Progenitor cell of endocrine pancreas (in vitro differentiated cells): ENCODE measurements at regions not wholly inside any gene's neighbourhood (a gene's known extent, or its start where the extent isn't known, plus 50 kb on each side); places are given as distances from the start of the nearest gene placed in this dataset.

Source experiments
- DNase-seq: peaks from one replicate; pipeline ENCODE4 v3.0.0; 2021; ENCODE audit warnings: low spot score; ENCODE audit not compliant: unreplicated experiment
- H3K27ac Mint-ChIP-seq: 2 replicates; pipeline ENCODE4 v1.8.0; 2021; ENCODE audit warnings: mild to moderate bottlenecking, moderate library complexity, mixed read lengths
- H3K27me3 Mint-ChIP-seq: 2 replicates; pipeline ENCODE4 v1.8.0; 2021; ENCODE audit warnings: mixed read lengths
- H3K36me3 Mint-ChIP-seq: 2 replicates; pipeline ENCODE4 v1.8.0; 2022; ENCODE audit warnings: mixed read lengths; ENCODE audit not compliant: insufficient read depth
- H3K4me1 Mint-ChIP-seq: 2 replicates; pipeline ENCODE4 v1.8.0; 2021; ENCODE audit warnings: low read depth, mixed read lengths
- H3K4me3 Mint-ChIP-seq: 2 replicates; pipeline ENCODE4 v1.8.0; 2021; ENCODE audit warnings: low read depth, mild to moderate bottlenecking, moderate library complexity, mixed read lengths
- H3K9me3 Mint-ChIP-seq: 2 replicates; pipeline ENCODE4 v1.8.0; 2021; ENCODE audit warnings: low read depth, mixed read lengths
- CTCF ChIP-seq: fragments of 200-600 bp; sonication (generic); IDR thresholded peaks from one replicate; pipeline ENCODE4 v1.5.0; 2021; ENCODE audit warnings: antibody characterized with exemption, mild to moderate bottlenecking; ENCODE audit not compliant: unreplicated experiment

GRCh38 chr2:137776697-137777096 is 187.6 kb upstream of the HNMT start:
- TF ChIP-seq CTCF, result no peak
- Mint-ChIP-seq H3K27me3 (no peaks in the 10 kb centered on the region), H3K27ac (no peak overlapping the region), H3K4me1 (peaks cover 3% of the 10 kb centered on the region), H3K9me3 (peaks cover 11% of the 10 kb centered on the region), H3K4me3 (no peak overlapping the region), H3K36me3 (no peaks in the 10 kb centered on the region)
- DNase-seq, result no peak

GRCh38 chr2:137797641-137798040 is 166.6 kb upstream of the HNMT start:
- DNase-seq, result no peak
- Mint-ChIP-seq H3K27ac (no peak overlapping the region), H3K4me1 (no peaks in the 10 kb centered on the region), H3K4me3 (no peak overlapping the region), H3K27me3 (no peaks in the 10 kb centered on the region), H3K36me3 (no peaks in the 10 kb centered on the region), H3K9me3 (peaks cover 11% of the 10 kb centered on the region)
- TF ChIP-seq CTCF, result no peak

- no peaks in the 10 kb centered on the region for H3K4me1 Mint-ChIP-seq
- H3K27me3 Mint-ChIP-seq, result no peaks in the 10 kb centered on the region
- H3K9me3 Mint-ChIP-seq, result peaks cover 20% of the 10 kb centered on the region
- H3K36me3 Mint-ChIP-seq, result no peaks in the 10 kb centered on the region
- H3K4me3 Mint-ChIP-seq, result no peak overlapping the region
- TF ChIP-seq CTCF, result no peak
- DNase-seq, result no peak
- H3K27ac Mint-ChIP-seq, result no peak overlapping the region
Observed at GRCh38 chr2:137799600-137799999, 164.7 kb upstream of the HNMT start.

- no peaks in the 10 kb centered on the region for H3K4me1 Mint-ChIP-seq
- H3K9me3 Mint-ChIP-seq, result peaks cover 20% of the 10 kb centered on the region
- no peak for DNase-seq
- no peaks in the 10 kb centered on the region for H3K27me3 Mint-ChIP-seq
- H3K4me3 Mint-ChIP-seq, result no peak overlapping the region
- H3K36me3 Mint-ChIP-seq, result no peaks in the 10 kb centered on the region
- TF ChIP-seq CTCF, result no peak
- no peak overlapping the region for H3K27ac Mint-ChIP-seq
Observed at GRCh38 chr2:137800386-137800785, 163.9 kb upstream of the HNMT start.

GRCh38 chr2:137801228-137801627 is 163.0 kb upstream of the HNMT start:
- Mint-ChIP-seq H3K4me3 (no peak overlapping the region), H3K9me3 (peaks cover 20% of the 10 kb centered on the region), H3K36me3 (no peaks in the 10 kb centered on the region), H3K27ac (no peak overlapping the region), H3K4me1 (no peaks in the 10 kb centered on the region), H3K27me3 (no peaks in the 10 kb centered on the region)
- DNase-seq, result no peak
- TF ChIP-seq CTCF, result no peak
